SK-N-MC (cell line): ENCODE measurements at regions not wholly inside any gene's neighbourhood (a gene's known extent, or its start where the extent isn't known, plus 50 kb on each side); places are given as distances from the start of the nearest gene placed in this dataset.

Experiments
- DNase-seq: peaks from one replicate; pipeline ENCODE4 v3.0.0-alpha.2; 2011; ENCODE audit warnings: low read depth, low spot score
- H3K27ac ChIP-seq: fragments of 200-600 bp; sonication (generic); 2 replicates; pipeline ENCODE4 v1.5.1; 2016; ENCODE audit warnings: mixed run types
- H3K36me3 ChIP-seq: fragments of 200-600 bp; sonication (generic); 2 replicates; pipeline ENCODE4 v1.6.1; 2017; ENCODE audit warnings: antibody characterized with exemption, low read length, mixed read lengths; ENCODE audit not compliant: insufficient read depth
- H3K4me3 ChIP-seq: fragments of 200-600 bp; sonication (generic); 2 replicates; pipeline ENCODE4 v1.5.1; 2016
- H3K9ac ChIP-seq: fragments of 200-600 bp; sonication (generic); 2 replicates; pipeline ENCODE4 v1.8.0; 2017; ENCODE audit warnings: mixed run types, mixed read lengths; ENCODE audit not compliant: insufficient read length
- H3K9me3 ChIP-seq: fragments of 200-600 bp; sonication (generic); 2 replicates; pipeline ENCODE4 v1.6.1; 2017; ENCODE audit warnings: low read depth, mild to moderate bottlenecking, antibody characterized with exemption, low read length, moderate library complexity, mixed read lengths
- EZH2 ChIP-seq: fragments of 200-600 bp; sonication (generic); IDR thresholded peaks from one replicate; pipeline ENCODE4 v1.6.1; 2017; ENCODE audit warnings: antibody characterized with exemption
- FOXP2 ChIP-seq: optimal IDR thresholded peaks from 2 replicates; pipeline ENCODE3; 2011; ENCODE audit warnings: mild to moderate bottlenecking, moderate library complexity; ENCODE audit not compliant: insufficient read depth; ENCODE audit errors: extremely low read length, control extremely low read depth
- POLR2AphosphoS5 ChIP-seq: IDR thresholded peaks from 2 replicates; pipeline ENCODE4 v1.6.1; 2012; ENCODE audit warnings: mild to moderate bottlenecking, low read depth, low read length, borderline replicate concordance

DNA sequence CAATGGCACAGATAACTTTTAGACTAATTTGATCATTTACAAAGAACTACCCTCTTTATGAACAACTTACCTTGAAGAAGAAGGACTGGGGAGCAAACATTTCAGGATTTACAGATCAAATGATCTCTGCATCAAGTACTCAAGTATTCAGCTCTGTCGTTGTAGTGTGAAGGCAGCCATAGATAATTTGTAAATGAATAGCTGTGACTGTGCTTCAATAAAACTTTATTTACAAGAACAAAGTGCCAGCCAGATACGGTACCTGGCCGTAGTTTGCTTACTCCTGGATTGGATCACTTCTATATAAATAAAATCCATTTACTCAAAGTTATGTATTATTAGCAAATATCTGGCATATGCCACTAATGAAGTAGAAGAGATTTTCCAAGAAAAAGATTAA, 388.2 kb upstream of the SEMA3A start:
- DNase-seq = no peak
- no peak overlapping the region for H3K9ac ChIP-seq
- no peak overlapping the region for H3K27ac ChIP-seq
- no peaks in the 10 kb centered on the region for H3K9me3 ChIP-seq
- TF ChIP-seq POLR2AphosphoS5 = no peak
- TF ChIP-seq FOXP2 = no peak
- TF ChIP-seq EZH2 = no peak
- no peaks in the 10 kb centered on the region for H3K36me3 ChIP-seq
- H3K4me3 ChIP-seq = no peak overlapping the region

DNA sequence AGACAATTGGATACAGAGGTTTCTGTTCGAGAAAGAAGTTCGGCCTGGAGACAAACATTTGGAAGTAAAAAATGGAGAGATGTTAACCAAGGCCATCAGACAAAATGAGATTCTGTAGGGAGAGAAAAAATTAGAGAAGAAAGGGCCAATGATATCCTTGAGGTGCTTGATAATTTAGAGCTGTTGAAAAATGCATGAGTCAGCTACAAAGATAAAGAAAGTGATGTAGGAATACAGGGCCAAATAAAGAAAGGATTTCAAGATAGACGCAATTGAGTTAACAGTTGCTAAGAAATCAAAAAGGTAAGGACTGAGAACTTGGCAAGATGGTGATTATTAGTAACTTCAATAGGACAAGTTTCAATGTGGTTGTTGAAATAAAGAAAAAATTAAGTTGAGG, 384.2 kb upstream of the SEMA3A start:
- H3K4me3 ChIP-seq = no peak overlapping the region
- no peaks in the 10 kb centered on the region for H3K9me3 ChIP-seq
- TF ChIP-seq EZH2 = no peak
- no peak for TF ChIP-seq POLR2AphosphoS5
- TF ChIP-seq FOXP2 = no peak
- DNase-seq = no peak
- H3K36me3 ChIP-seq = no peaks in the 10 kb centered on the region
- H3K27ac ChIP-seq = no peak overlapping the region
- H3K9ac ChIP-seq = no peak overlapping the region

DNA sequence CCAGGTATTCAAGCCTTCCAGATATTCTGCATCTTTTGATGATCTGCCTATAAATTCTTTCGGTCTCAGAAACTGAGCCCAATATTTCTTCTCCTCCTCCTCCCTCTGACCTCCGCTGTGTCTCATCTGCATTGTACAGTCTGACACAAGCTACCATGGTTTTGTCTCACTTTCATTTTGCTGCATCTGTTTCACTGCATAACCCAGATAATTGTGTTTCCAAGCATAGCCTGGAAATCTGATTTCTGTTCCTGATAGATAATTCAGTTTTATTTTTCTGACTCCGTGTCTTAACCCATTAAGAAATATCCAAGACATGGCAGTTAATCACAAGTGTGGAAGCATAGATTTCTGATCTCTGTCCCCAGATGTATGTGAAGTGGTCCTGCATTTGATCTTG, 374.2 kb upstream of the SEMA3A start:
- TF ChIP-seq POLR2AphosphoS5 = no peak
- no peak for TF ChIP-seq FOXP2
- TF ChIP-seq EZH2 = no peak
- Histone ChIP-seq H3K9ac (no peak overlapping the region), H3K27ac (no peak overlapping the region), H3K9me3 (no peaks in the 10 kb centered on the region), H3K4me3 (no peak overlapping the region), H3K36me3 (no peaks in the 10 kb centered on the region)
- DNase-seq = no peak

DNA sequence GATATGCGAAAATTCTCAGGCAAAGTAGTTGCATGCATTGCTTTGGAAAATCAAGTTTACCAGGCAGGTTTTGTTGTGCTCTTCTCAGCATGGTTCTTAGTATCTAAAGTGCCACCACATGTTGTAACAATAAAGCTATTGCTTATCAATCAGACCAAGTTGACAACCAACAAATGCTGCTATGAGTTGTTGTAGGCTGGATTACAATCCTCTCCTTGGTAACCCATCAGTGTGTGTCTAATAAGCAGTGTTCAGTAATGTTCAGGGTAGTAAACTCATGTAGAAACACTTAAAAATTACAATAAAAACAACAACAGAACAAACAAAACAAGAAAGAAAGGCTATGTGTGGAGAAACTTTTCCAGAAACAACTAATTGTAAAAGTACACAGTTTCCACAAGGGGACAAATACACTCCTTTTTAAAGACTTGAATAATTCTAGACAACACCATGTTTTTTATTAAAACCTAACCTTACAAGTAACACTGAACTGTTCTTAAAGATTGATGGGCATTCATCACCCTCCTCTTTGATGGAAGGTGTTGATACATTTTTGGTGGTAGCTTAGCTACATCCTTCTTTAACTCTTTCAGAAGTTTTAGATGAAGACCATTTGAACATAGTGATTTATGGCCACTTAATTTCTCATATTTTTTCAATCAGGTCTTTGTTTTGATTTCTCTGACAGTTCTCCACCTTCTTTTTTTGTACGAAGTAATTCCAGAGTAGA, 370.9 kb upstream of the SEMA3A start:
- no peak overlapping the region for H3K4me3 ChIP-seq
- no peak for TF ChIP-seq POLR2AphosphoS5
- no peak for TF ChIP-seq FOXP2
- TF ChIP-seq EZH2 = no peak
- DNase-seq = no peak
- no peaks in the 10 kb centered on the region for H3K36me3 ChIP-seq
- no peaks in the 10 kb centered on the region for H3K9me3 ChIP-seq
- H3K9ac ChIP-seq = no peak overlapping the region
- H3K27ac ChIP-seq = no peak overlapping the region

DNA sequence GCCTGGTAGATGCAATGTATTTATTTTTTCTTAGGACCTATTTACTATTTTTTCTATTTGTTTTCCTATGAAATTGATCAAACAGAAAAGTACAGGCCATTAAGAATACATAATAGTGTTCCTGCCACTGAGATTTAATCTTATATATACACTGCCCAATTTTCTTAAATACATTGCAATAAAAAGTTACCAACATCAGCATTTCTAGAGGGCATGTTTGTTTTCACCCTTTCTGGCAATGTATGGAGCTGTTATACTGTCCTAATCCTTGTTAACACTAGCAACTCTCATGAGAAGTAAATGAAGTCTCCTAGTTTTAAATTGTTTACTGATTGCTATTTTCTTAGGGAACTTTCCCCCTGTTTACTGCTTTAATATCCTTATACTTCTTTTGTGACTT, 359.1 kb upstream of the SEMA3A start:
- H3K9me3 ChIP-seq = no peaks in the 10 kb centered on the region
- H3K27ac ChIP-seq = no peak overlapping the region
- no peak overlapping the region for H3K9ac ChIP-seq
- TF ChIP-seq POLR2AphosphoS5 (no peak), EZH2 (no peak), FOXP2 (no peak)
- no peaks in the 10 kb centered on the region for H3K36me3 ChIP-seq
- DNase-seq = no peak
- no peak overlapping the region for H3K4me3 ChIP-seq

DNA sequence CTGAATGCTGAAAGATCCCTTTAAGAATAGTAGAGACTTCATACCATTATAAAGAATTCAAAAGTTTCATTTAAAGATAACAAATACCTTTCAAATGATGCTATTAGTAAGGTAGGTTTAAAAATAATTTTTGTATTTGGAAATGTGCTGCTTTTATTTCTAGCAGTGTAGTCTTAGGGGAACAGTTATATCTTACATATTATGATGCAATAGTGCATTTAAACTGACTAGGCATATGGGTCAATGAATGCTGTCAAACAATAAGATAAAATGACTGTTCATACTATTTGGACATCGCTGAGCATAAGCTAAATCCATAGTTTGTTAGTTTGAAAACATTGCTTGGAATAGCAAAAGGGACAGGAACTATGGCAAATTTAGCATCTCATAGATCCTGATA, 354.8 kb upstream of the SEMA3A start:
- Histone ChIP-seq H3K36me3 (no peaks in the 10 kb centered on the region), H3K9ac (no peak overlapping the region), H3K27ac (no peak overlapping the region), H3K9me3 (no peaks in the 10 kb centered on the region), H3K4me3 (no peak overlapping the region)
- DNase-seq = no peak
- no peak for TF ChIP-seq POLR2AphosphoS5

DNA sequence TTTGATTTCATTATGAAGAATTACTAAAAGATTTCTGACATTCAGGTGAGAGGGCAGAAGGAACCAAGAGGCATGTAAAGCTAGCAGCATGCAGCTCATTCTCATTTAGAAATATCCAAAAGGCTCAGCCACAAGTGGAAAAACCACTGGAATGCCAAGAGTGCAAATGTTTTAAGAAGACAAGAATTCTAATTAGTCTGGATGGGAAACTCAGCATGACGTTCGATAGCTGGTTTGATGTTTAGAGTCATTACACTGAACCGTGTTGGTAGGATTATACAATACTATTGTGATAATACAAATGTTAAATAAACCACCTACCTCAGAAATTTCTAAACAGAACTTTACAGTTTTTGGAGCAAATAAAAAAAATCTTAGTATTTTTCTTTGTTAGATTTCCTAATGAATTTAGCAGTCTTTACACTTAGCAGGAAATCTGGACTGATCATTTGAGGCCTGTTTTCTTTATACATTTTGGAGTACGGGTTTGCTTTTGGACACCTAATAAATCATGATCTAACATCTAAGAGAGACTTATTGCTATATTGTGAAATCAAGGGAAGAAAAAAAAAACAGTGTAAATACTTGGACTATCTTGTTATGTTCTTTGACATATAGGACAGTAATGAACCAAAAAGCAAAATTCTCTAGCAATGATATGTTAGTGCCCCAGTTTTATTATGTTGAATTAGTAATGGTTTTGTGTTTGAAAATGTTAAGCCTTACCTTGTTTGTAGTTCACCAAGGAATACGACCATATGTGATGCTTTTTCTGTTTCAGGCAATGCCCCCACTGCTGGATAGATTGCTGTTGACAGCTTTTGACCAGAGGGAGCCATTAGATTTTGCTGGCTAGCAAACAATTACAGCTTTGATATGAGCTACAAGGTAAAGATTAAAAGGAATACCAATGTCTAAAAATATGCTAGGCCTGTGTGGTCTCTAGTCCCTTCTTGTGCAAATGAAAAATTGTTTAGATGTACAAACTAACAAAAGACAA, 354.1 kb upstream of the SEMA3A start:
- DNase-seq = peak; percentile 52
- H3K9ac ChIP-seq = no peak overlapping the region

DNA sequence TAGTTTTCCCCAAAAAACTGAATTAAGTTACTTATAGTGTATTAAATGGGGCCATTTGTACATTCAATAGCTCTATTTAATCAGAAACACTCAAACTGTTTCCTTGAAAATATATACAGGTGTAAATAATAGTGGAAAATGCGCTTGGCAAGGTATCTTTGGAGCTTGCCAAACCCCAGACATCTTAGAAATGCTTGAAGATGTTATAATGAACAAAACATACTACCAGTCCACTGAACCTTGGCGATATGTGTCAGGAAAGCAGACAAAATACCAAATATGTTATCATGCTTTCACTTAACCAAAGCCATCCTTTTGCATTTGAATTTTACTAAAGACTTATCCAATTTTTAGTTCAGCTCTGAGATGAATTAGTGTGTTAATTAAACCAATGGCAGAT, 352.7 kb upstream of the SEMA3A start:
- no peak overlapping the region for H3K4me3 ChIP-seq
- no peak for TF ChIP-seq EZH2
- TF ChIP-seq POLR2AphosphoS5 = no peak
- TF ChIP-seq FOXP2 = no peak
- no peak for DNase-seq
- no peaks in the 10 kb centered on the region for H3K36me3 ChIP-seq
- no peak overlapping the region for H3K27ac ChIP-seq
- H3K9me3 ChIP-seq = no peaks in the 10 kb centered on the region
- H3K9ac ChIP-seq = no peak overlapping the region

More for the DNA sequence above, 354.1 kb upstream of the SEMA3A start:
- Histone ChIP-seq H3K9me3 (no peaks in the 10 kb centered on the region), H3K36me3 (no peaks in the 10 kb centered on the region), H3K27ac (no peak overlapping the region), H3K4me3 (peak overlapping the region; percentile 51)
- TF ChIP-seq POLR2AphosphoS5 = no peak
- TF ChIP-seq EZH2 = no peak
- TF ChIP-seq FOXP2 = no peak
